Body of pancreas (tissue), 4 donors: ENCODE measurements at regions not wholly inside any gene's neighbourhood (a gene's known extent, or its start where the extent isn't known, plus 50 kb on each side); places are given as distances from the start of the nearest gene placed in this dataset.
A peak's percentile ranks its signal among the peaks of the same experiment; 100 is the strongest.

Experiments
- ATAC-seq: fragments of 150-250 bp; one replicate; pipeline ENCODE4 v1.9.1; 2016
- DNase-seq, 4 donors: peaks; one replicate each; pipeline ENCODE4 v3.0.0-alpha.2; 2019
- H3K27ac ChIP-seq, 4 donors: fragments of 200-600 bp; sonication (generic); 1 replicate in 3 of 4; 2 replicates in 1 of 4; pipeline versions ENCODE4 v1.5.1 to v1.6.1; 2016 to 2019; ENCODE audit warnings: mild to moderate bottlenecking in 1 of 4, mixed read lengths in 1 of 4, moderate library complexity in 1 of 4
- H3K27me3 ChIP-seq, 2 donors: fragments of 200-600 bp; sonication (generic); one replicate each; pipeline ENCODE4 v1.6.0; 2016; ENCODE audit warnings: mild to moderate bottlenecking in 1 of 2
- H3K36me3 ChIP-seq, 2 donors: fragments of 200-600 bp; sonication (generic); replicated peaks in 1 of 2; 2 replicates each; pipeline ENCODE4 v1.5.1; 2016; ENCODE audit warnings: low read depth in 2 of 2; ENCODE audit not compliant: insufficient read depth in 1 of 2
- H3K4me1 ChIP-seq: fragments of 200-600 bp; sonication (generic); one replicate; pipeline ENCODE4 v1.6.0; 2016
- H3K4me3 ChIP-seq, 2 donors: fragments of 200-600 bp; sonication (generic); 1 replicate in 1 of 2; 2 replicates in 1 of 2; pipeline ENCODE4 v1.5.1; 2016 to 2019
- H3K9me3 ChIP-seq, 3 donors: fragments of 200-600 bp; sonication (generic); 1 replicate in 2 of 3; 2 replicates in 1 of 3; pipeline ENCODE4 v1.5.1; 2016
- POLR2A ChIP-seq, 3 donors: fragments of 450-650 bp; IDR thresholded peaks; one replicate each; pipeline ENCODE4 v1.6.1; 2016; ENCODE audit warnings: antibody characterized with exemption in 3 of 3, mild to moderate bottlenecking in 2 of 3
- WGBS, 2 donors: methylation state at CpG; one replicate each; pipeline ENCODE4 v1.1.5; 2017; 5-methylcytosine and 5-hydroxymethylcytosine counted together
- intact Hi-C: fragments of 100-400 bp; cut with DNase I; formaldehyde crosslinking; loops from one replicate; pipeline ENCODE4 v1.15.1; 2023
- TF ChIP-seq, protein P1 (sequence below), 7 experiments: fragments of 450-650 bp in 4 of 7; fragments of 200-600 bp in 3 of 7; sonication (generic) in 3 of 7; IDR thresholded peaks; one replicate each; pipeline ENCODE4 v1.5.1; 2016 to 2019; ENCODE audit warnings: antibody characterized with exemption in 7 of 7

DNA sequence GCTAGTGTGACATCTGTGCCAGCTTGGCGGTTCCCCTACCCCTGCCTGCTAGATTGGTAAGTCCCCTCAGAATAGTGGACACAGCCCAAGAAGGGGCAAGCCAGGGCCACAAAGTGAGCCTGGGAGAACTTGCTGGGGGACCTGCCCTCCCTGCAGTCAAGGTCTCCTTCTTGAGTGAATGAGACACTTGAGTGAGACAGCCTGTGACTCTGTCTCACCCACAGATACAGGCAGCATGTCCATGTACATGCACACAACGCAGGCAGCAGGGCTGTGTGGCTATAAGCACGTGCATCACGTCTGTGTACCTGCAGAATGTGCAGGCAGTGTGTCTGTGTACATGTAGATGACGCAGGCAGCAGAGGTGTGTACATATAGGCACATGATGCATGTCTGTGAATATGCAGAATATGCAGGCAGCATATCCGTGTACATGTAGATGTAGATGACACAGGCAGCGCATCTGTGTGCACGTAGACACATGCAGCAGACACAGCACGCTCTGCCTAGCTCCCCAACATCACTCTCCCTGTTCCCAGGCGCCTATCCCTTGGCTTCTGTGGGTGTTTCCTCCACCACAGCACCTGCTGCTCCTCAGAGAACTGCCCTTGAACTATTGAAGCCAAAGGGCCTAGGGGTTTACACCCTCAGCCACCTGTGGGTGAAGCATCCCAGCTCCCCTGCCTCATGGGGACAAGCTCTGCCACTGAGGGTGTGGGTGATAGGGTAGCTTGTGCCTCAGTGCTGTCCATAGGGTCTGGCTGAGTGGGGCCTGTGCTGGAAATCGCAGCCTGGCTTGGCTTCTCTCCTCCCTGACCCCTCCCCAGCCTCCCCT, 147.2 kb upstream of the TWIST2 start:
- WGBS, 2 donors, result 58 to 60% methylated on average over 8 to 11 of the region's 11 CpGs
- no peaks in the 10 kb centered on the region for H3K4me1 ChIP-seq
- H3K27me3 ChIP-seq, result no peaks in the 10 kb centered on the region
- no peak for TF ChIP-seq POLR2A (IDR thresholded peaks at IDR 0.05)
- TF ChIP-seq, protein P1, sequence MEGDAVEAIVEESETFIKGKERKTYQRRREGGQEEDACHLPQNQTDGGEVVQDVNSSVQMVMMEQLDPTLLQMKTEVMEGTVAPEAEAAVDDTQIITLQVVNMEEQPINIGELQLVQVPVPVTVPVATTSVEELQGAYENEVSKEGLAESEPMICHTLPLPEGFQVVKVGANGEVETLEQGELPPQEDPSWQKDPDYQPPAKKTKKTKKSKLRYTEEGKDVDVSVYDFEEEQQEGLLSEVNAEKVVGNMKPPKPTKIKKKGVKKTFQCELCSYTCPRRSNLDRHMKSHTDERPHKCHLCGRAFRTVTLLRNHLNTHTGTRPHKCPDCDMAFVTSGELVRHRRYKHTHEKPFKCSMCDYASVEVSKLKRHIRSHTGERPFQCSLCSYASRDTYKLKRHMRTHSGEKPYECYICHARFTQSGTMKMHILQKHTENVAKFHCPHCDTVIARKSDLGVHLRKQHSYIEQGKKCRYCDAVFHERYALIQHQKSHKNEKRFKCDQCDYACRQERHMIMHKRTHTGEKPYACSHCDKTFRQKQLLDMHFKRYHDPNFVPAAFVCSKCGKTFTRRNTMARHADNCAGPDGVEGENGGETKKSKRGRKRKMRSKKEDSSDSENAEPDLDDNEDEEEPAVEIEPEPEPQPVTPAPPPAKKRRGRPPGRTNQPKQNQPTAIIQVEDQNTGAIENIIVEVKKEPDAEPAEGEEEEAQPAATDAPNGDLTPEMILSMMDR (IDR thresholded peaks at IDR 0.05), result no peak
- H3K9me3 ChIP-seq, result no peaks in the 10 kb centered on the region
- no peaks in the 10 kb centered on the region for H3K36me3 ChIP-seq
- DNase-seq (no peak), ATAC-seq (no peak)
- intact Hi-C loops, result no loop called here
- no peak overlapping the region for H3K27ac ChIP-seq
- no peak overlapping the region for H3K4me3 ChIP-seq

DNA sequence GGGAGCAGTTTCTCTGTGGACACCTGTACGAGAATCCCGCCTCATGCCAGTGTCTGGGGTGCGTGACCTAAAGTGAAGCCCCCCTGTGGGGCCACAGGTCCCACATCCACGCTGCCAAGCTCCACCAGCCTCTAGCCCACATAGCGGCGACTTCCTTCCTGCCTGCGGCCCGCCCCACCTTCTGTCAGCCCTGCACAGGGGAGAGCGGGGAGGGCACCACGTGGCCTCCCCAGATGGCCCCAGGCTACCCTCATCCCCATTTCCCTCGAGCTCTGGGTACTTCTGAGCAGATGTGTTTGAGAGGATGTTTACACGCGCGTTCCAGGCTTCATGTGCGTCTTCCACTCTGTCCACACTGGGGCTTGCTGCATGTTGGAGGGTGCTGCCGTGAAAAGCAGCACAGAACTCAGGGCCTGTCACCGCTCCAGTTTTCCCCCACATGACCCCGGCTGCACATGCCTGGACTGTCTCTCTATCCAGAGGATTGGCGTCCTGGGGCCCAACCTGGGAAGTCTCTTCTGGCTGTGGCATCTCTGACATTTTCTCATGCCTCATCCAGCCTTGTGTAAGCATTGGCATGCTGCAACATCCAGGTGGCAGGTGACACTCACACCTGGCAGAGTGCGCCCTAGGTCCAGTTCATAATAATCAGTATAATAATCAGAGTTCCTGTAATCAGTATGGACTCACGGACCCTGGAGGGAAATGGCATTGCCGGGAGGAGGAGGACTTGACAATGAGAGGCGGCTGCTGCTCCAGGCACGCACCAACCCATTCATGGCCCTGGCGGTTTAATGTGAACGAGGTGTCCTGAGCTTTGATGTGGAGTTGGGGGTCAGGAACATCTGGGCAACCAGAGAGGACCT, 146.3 kb upstream of the TWIST2 start:
- Histone ChIP-seq H3K27ac (no peak overlapping the region), H3K9me3 (no peaks in the 10 kb centered on the region), H3K4me3 (no peak overlapping the region), H3K36me3 (no peaks in the 10 kb centered on the region), H3K27me3 (no peaks in the 10 kb centered on the region), H3K4me1 (no peaks in the 10 kb centered on the region)
- ATAC-seq (peak; percentile 9), DNase-seq (no peak)
- intact Hi-C loops, result no loop called here
- WGBS, 2 donors, result 72 to 73% methylated on average over 21 to 26 of the region's 26 CpGs
- TF ChIP-seq POLR2A (IDR thresholded peaks at IDR 0.05), result no peak
- TF ChIP-seq, protein P1 (IDR thresholded peaks at IDR 0.05), result no peak

DNA sequence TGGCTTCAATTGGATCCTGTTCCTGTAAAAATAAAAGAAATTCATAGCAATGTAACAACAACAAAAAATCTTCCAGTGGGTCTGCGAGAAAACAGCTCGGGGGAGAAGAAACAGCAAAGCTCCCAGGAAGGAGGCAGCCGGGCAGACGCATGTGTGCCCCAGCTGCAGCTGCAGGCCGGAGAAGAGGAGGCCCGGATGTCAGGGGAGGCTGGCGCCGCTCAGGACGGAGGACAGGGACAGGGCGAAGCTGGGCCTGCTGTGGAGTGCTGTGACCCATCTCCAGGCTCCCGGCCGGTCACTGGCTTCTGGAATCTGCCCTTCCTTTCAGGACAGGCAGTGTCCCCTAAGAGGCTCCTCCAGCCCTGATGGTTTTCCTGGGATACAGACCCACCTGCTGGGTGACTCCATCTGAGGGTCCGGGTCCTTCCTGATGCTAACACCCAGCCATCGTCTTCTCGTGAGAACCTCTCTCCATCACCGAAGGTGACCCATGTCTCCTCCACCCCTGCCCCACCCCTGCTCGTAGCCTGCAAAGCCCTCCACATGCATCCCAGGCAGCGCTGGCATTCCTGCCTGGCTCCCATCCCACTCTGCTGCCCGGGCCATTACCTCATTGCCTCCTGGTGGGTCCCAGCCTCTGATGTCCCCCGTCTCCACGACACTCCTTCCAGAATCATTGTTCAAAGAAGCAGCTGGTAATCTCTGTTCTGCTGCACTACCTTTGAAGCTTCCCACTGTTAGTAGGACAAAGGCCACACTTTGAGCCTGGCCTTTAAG, 145.4 kb upstream of the TWIST2 start:
- Histone ChIP-seq H3K36me3 (no peaks in the 10 kb centered on the region), H3K4me1 (no peaks in the 10 kb centered on the region), H3K4me3 (no peak overlapping the region), H3K27ac (no peak overlapping the region), H3K9me3 (no peaks in the 10 kb centered on the region), H3K27me3 (no peaks in the 10 kb centered on the region)
- no peak for ATAC-seq
- TF ChIP-seq POLR2A (IDR thresholded peaks at IDR 0.05), result no peak
- TF ChIP-seq, protein P1 (IDR thresholded peaks at IDR 0.05), result no peak
- DNase-seq, result no peak
- WGBS, 2 donors, result 65 to 75% methylated on average over 18 to 21 of the region's 21 CpGs
- intact Hi-C loops, result no loop called here

DNA sequence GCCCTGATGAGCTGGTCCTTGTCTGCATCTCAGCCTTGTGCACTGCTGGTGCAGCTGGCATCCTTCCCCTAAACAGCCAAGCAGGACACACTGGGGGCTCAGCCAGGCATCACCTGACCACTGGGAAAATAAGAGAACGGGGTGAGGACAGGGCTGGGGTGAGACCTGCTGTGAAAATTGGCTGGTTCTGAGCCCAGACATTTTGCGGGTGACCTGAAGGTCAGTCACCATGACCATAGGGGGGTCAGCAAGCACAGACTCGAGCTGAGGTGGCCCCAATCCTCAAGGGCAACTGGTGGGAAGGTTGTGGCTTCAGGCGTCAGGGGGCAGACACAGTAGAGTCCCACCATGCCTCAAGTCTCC, 144.9 kb upstream of the TWIST2 start:
- no peaks in the 10 kb centered on the region for H3K4me1 ChIP-seq
- intact Hi-C loops, result no loop called here
- H3K27me3 ChIP-seq, result no peaks in the 10 kb centered on the region
- no peak overlapping the region for H3K4me3 ChIP-seq
- ATAC-seq, result no peak
- no peaks in the 10 kb centered on the region for H3K36me3 ChIP-seq
- H3K27ac ChIP-seq, result no peak overlapping the region
- TF ChIP-seq POLR2A (IDR thresholded peaks at IDR 0.05), result no peak
- TF ChIP-seq, protein P1 (IDR thresholded peaks at IDR 0.05), result no peak
- 58 to 75% methylated on average over 3 to 4 of the region's 4 CpGs for WGBS, 2 donors
- H3K9me3 ChIP-seq, result no peaks in the 10 kb centered on the region
- DNase-seq, result no peak
